Astrocyte of the cerebellum (primary cell): ENCODE measurements at regions not wholly inside any gene's neighbourhood (a gene's known extent, or its start where the extent isn't known, plus 50 kb on each side); places are given as distances from the start of the nearest gene placed in this dataset.

ENCODE experiments used
- DNase-seq: peaks from one replicate; pipeline ENCODE4 v3.0.0-alpha.2; 2011; ENCODE audit warnings: low read depth
- H3K4me3 ChIP-seq: 2 replicates; pipeline ENCODE4 v1.5.1; 2011; ENCODE audit warnings: mild to moderate bottlenecking, low read depth, low read length, moderate library complexity
- CTCF ChIP-seq: IDR thresholded peaks from 2 replicates; pipeline ENCODE4 v1.5.1; 2012; ENCODE audit warnings: low read length, low read depth, moderate library complexity, mild to moderate bottlenecking; ENCODE audit errors: missing control alignments
- in situ Hi-C: cut with HindIII; loops from 2 replicates; pipeline ENCODE4 v1.10.0; 2017; ENCODE audit warnings: low sequenced_read_pairs

GRCh38 chr1:82485591-82486369, 685.0 kb downstream of the ADGRL2 start:
- in situ Hi-C loops, result no loop called here
- no peak for TF ChIP-seq CTCF
- DNase-seq, result peak; percentile 57
- no peak overlapping the region for H3K4me3 ChIP-seq

GRCh38 chr1:82483146-82483545, 682.4 kb downstream of the ADGRL2 start:
- no peak for TF ChIP-seq CTCF
- H3K4me3 ChIP-seq, result no peak overlapping the region
- in situ Hi-C loops, result no loop called here
- DNase-seq, result no peak

- no peak overlapping the region for H3K4me3 ChIP-seq
- TF ChIP-seq CTCF, result no peak
- DNase-seq, result no peak
- in situ Hi-C loops, result no loop called here
These were observed 678.2 kb downstream of the ADGRL2 start for GRCh38 chr1:82478916-82479315.

GRCh38 chr1:82472489-82473131, 671.9 kb downstream of the ADGRL2 start:
- in situ Hi-C loops, result no loop called here
- DNase-seq, result no peak
- TF ChIP-seq CTCF, result no peak
- no peak overlapping the region for H3K4me3 ChIP-seq

- no peak overlapping the region for H3K4me3 ChIP-seq
- in situ Hi-C loops, result loop anchor here (5.0 kb wide), 1 partner anchor 35 kb away; no protein-coding TSS in a partner anchor
- no peak for DNase-seq
- no peak for TF ChIP-seq CTCF
These were observed 666.2 kb downstream of the ADGRL2 start for GRCh38 chr1:82466891-82467290.

GRCh38 chr1:82466416-82466815, 665.7 kb downstream of the ADGRL2 start:
- in situ Hi-C loops, result loop anchor here (5.0 kb wide), 1 partner anchor 36 kb away; no protein-coding TSS in a partner anchor
- no peak overlapping the region for H3K4me3 ChIP-seq
- DNase-seq, result no peak
- no peak for TF ChIP-seq CTCF
